BJ (cell line): ENCODE measurements at regions not wholly inside any gene's neighbourhood (a gene's known extent, or its start where the extent isn't known, plus 50 kb on each side); places are given as distances from the start of the nearest gene placed in this dataset.

Experiments
- CTCF ChIA-PET: fragments of 350-600 bp; formaldehyde crosslinking; extraction: SDS; loops from one replicate; lab custom pipeline; 2021; ENCODE audit warnings: antibody characterized with exemption, inconsistent platforms; lab: Yijun Ruan, JAX
- POLR2A ChIA-PET: fragments of 300-600 bp; sonication (Branson Sonifier 250); formaldehyde crosslinking; extraction: SDS; loops from one replicate; lab custom pipeline; 2021; ENCODE audit warnings: antibody characterized with exemption; lab: Charles Lee
- DNase-seq: peaks from one replicate; pipeline ENCODE4 v3.0.0-alpha.2; 2011; ENCODE audit warnings: low read depth
- H3K27me3 ChIP-seq: 2 replicates; pipeline ENCODE4 v1.6.0; 2011; ENCODE audit warnings: low read length; ENCODE audit not compliant: control insufficient read depth, insufficient read depth
- H3K36me3 ChIP-seq: 2 replicates; pipeline ENCODE4 v1.5.1; 2011; ENCODE audit warnings: low read length; ENCODE audit not compliant: control insufficient read depth, insufficient read depth
- H3K4me3 ChIP-seq: 2 replicates; pipeline ENCODE4 v1.5.1; 2011; ENCODE audit warnings: low read depth, mild to moderate bottlenecking, control low read depth, low read length
- CTCF ChIP-seq: IDR thresholded peaks from 2 replicates; pipeline ENCODE4 v1.5.1; 2011; ENCODE audit warnings: low read depth, mild to moderate bottlenecking, control low read depth, inconsistent platforms, low read length, moderate library complexity; ENCODE audit not compliant: insufficient read depth

- no peak for TF ChIP-seq CTCF
- H3K36me3 ChIP-seq, result no peaks in the 10 kb centered on the region
- POLR2A ChIA-PET, result no interaction called here
- CTCF ChIA-PET, result no interaction called here
- H3K27me3 ChIP-seq, result no peaks in the 10 kb centered on the region
- DNase-seq, result no peak
- no peak overlapping the region for H3K4me3 ChIP-seq
Observed at GRCh38 chr13:85408415-85408814, 390.8 kb downstream of the SLITRK6 start.

- no peak for DNase-seq
- POLR2A ChIA-PET, result no interaction called here
- H3K36me3 ChIP-seq, result no peaks in the 10 kb centered on the region
- no peak for TF ChIP-seq CTCF
- CTCF ChIA-PET, result no interaction called here
- no peak overlapping the region for H3K4me3 ChIP-seq
- no peaks in the 10 kb centered on the region for H3K27me3 ChIP-seq
Observed at GRCh38 chr13:85406269-85406975, 392.8 kb downstream of the SLITRK6 start.

GRCh38 chr13:85405316-85405897 is 393.8 kb downstream of the SLITRK6 start:
- H3K4me3 ChIP-seq, result no peak overlapping the region
- CTCF ChIA-PET, result no interaction called here
- no peak for TF ChIP-seq CTCF
- no peaks in the 10 kb centered on the region for H3K27me3 ChIP-seq
- DNase-seq, result no peak
- POLR2A ChIA-PET, result no interaction called here
- no peaks in the 10 kb centered on the region for H3K36me3 ChIP-seq

GRCh38 chr13:85386424-85386823 is 412.8 kb downstream of the SLITRK6 start:
- Histone ChIP-seq H3K36me3 (no peaks in the 10 kb centered on the region), H3K27me3 (no peaks in the 10 kb centered on the region), H3K4me3 (no peak overlapping the region)
- DNase-seq, result no peak
- TF ChIP-seq CTCF, result no peak
- CTCF ChIA-PET, result no interaction called here
- POLR2A ChIA-PET, result no interaction called here

- ChIA-PET POLR2A (no interaction called here), CTCF (no interaction called here)
- Histone ChIP-seq H3K27me3 (no peaks in the 10 kb centered on the region), H3K4me3 (no peak overlapping the region), H3K36me3 (no peaks in the 10 kb centered on the region)
- DNase-seq, result no peak
- no peak for TF ChIP-seq CTCF
Observed at GRCh38 chr13:85383291-85383690, 415.9 kb downstream of the SLITRK6 start.
